ENCODE measurements at regions not wholly inside any gene's neighbourhood (a gene's known extent, or its start where the extent isn't known, plus 50 kb on each side); places are given as distances from the start of the nearest gene placed in this dataset.
A peak's percentile ranks its signal among the peaks of the same experiment; 100 is the strongest.

DNA sequence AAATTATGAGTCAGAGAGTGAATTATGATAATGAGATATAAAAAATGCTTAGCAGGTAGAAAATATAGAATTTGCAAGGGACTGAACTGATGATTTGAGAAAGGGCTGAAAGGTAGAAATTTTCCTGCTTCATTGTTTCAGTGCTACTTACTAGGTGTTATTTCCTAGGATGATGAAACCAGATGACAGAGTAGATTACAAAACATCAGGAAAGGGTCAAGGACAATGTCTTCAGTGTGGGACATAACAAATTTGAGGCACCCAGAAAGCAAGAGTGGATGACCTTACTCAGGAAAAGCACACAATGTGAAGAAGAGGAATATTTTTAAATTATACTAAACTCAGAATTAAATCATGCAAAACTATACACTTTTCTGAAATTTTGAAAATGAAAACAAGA is 102.1 kb downstream of the SHCBP1 start (continued):
- TF ChIP-seq, protein P1, sequence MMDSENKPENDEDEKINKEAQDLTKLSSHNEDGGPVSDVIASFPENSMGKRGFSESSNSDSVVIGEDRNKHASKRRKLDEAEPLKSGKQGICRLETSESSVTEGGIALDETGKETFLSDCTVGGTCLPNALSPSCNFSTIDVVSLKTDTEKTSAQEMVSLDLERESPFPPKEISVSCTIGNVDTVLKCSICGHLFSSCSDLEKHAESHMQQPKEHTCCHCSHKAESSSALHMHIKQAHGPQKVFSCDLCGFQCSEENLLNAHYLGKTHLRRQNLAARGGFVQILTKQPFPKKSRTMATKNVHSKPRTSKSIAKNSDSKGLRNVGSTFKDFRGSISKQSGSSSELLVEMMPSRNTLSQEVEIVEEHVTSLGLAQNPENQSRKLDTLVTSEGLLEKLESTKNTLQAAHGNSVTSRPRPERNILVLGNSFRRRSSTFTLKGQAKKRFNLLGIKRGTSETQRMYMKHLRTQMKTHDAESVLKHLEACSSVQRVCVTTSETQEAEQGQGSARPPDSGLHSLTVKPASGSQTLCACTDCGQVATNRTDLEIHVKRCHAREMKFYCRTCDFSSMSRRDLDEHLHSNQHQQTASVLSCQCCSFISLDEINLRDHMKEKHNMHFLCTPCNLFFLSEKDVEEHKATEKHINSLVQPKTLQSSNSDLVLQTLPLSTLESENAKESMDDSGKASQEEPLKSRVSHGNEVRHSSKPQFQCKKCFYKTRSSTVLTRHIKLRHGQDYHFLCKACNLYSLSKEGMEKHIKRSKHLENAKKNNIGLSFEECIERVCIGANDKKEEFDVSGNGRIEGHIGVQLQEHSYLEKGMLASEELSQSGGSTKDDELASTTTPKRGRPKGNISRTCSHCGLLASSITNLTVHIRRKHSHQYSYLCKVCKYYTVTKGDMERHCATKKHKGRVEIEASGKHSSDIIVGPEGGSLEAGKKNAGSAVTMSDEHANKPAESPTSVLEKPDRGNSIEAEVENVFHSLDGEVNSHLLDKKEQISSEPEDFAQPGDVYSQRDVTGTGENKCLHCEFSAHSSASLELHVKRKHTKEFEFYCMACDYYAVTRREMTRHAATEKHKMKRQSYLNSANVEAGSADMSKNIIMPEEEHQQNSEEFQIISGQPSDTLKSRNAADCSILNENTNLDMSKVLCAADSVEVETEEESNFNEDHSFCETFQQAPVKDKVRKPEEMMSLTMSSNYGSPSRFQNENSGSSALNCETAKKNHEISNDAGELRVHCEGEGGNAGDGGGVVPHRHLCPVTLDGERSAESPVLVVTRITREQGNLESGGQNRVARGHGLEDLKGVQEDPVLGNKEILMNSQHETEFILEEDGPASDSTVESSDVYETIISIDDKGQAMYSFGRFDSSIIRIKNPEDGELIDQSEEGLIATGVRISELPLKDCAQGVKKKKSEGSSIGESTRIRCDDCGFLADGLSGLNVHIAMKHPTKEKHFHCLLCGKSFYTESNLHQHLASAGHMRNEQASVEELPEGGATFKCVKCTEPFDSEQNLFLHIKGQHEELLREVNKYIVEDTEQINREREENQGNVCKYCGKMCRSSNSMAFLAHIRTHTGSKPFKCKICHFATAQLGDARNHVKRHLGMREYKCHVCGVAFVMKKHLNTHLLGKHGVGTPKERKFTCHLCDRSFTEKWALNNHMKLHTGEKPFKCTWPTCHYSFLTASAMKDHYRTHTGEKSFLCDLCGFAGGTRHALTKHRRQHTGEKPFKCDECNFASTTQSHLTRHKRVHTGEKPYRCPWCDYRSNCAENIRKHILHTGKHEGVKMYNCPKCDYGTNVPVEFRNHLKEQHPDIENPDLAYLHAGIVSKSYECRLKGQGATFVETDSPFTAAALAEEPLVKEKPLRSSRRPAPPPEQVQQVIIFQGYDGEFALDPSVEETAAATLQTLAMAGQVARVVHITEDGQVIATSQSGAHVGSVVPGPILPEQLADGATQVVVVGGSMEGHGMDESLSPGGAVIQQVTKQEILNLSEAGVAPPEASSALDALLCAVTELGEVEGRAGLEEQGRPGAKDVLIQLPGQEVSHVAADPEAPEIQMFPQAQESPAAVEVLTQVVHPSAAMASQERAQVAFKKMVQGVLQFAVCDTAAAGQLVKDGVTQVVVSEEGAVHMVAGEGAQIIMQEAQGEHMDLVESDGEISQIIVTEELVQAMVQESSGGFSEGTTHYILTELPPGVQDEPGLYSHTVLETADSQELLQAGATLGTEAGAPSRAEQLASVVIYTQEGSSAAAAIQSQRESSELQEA (CRISPR knock-in tag; IDR thresholded peaks at IDR 0.05; ENCODE audit: not compliant biosample characterization): no peak
- TF ChIP-seq CEBPG (CRISPR knock-in tag; IDR thresholded peaks at IDR 0.05): peak; percentile 53
- TF ChIP-seq BRD4 (CRISPR knock-in tag; IDR thresholded peaks at IDR 0.05): no peak
- no peak for TF ChIP-seq SPEN (CRISPR knock-in tag; IDR thresholded peaks at IDR 0.05; ENCODE audit: low read depth)
- TF ChIP-seq ZFP82 (CRISPR knock-in tag; IDR thresholded peaks at IDR 0.05; ENCODE audit: borderline replicate concordance): no peak
- TF ChIP-seq, protein P2, sequence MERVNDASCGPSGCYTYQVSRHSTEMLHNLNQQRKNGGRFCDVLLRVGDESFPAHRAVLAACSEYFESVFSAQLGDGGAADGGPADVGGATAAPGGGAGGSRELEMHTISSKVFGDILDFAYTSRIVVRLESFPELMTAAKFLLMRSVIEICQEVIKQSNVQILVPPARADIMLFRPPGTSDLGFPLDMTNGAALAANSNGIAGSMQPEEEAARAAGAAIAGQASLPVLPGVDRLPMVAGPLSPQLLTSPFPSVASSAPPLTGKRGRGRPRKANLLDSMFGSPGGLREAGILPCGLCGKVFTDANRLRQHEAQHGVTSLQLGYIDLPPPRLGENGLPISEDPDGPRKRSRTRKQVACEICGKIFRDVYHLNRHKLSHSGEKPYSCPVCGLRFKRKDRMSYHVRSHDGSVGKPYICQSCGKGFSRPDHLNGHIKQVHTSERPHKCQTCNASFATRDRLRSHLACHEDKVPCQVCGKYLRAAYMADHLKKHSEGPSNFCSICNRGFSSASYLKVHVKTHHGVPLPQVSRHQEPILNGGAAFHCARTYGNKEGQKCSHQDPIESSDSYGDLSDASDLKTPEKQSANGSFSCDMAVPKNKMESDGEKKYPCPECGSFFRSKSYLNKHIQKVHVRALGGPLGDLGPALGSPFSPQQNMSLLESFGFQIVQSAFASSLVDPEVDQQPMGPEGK (CRISPR knock-in tag; IDR thresholded peaks at IDR 0.05): 0 out of 2 replicates have a peak, but pooled peaks have one; percentile 12
- TF ChIP-seq MAFK (conservative IDR thresholded peaks at IDR 0.05 in 1 of 2, IDR thresholded peaks at IDR 0.05 in 1 of 2; ENCODE audit: low read length in 2 of 2): peak in 1 of 2 experiments; percentile 34; a peak in 1 of 4 replicates
- TF ChIP-seq MZF1 (CRISPR knock-in tag; IDR thresholded peaks at IDR 0.05; ENCODE audit: borderline replicate concordance): no peak
- no peak for TF ChIP-seq NFE2 (CRISPR knock-in tag; IDR thresholded peaks at IDR 0.05)
- TF ChIP-seq ZNF205 (CRISPR knock-in tag; IDR thresholded peaks at IDR 0.05): no peak
- TF ChIP-seq, protein P3, sequence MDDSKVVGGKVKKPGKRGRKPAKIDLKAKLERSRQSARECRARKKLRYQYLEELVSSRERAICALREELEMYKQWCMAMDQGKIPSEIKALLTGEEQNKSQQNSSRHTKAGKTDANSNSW (CRISPR knock-in tag; IDR thresholded peaks at IDR 0.05; ENCODE audit: borderline replicate concordance): no peak
- 0 out of 2 replicates have a peak, but pooled peaks have one; percentile 7 for TF ChIP-seq HNF4A (CRISPR knock-in tag; IDR thresholded peaks at IDR 0.05)
- TF ChIP-seq, protein P4, sequence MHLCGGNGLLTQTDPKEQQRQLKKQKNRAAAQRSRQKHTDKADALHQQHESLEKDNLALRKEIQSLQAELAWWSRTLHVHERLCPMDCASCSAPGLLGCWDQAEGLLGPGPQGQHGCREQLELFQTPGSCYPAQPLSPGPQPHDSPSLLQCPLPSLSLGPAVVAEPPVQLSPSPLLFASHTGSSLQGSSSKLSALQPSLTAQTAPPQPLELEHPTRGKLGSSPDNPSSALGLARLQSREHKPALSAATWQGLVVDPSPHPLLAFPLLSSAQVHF (CRISPR knock-in tag; IDR thresholded peaks at IDR 0.05): no peak
- TF ChIP-seq HDAC2 (CRISPR knock-in tag; IDR thresholded peaks at IDR 0.05): no peak
- TF ChIP-seq, protein P5, sequence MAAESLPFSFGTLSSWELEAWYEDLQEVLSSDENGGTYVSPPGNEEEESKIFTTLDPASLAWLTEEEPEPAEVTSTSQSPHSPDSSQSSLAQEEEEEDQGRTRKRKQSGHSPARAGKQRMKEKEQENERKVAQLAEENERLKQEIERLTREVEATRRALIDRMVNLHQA (CRISPR knock-in tag; IDR thresholded peaks at IDR 0.05): 0 out of 2 replicates have a peak, but pooled peaks have one; percentile 70
- no peak for TF ChIP-seq CCAR2 (optimal IDR thresholded peaks at IDR 0.05; ENCODE audit: low read depth, low read length)
- peak; percentile 19; the same call in 1 of the 2 replicates for TF ChIP-seq FOXA3 (CRISPR knock-in tag; IDR thresholded peaks at IDR 0.05)
- TF ChIP-seq NR2F6 (IDR thresholded peaks at IDR 0.05): peak; percentile 40; the same call in 1 of the 2 replicates
- TF ChIP-seq NR2F6 (CRISPR knock-in tag; IDR thresholded peaks at IDR 0.05): peak; percentile 37; the same call in 1 of the 2 replicates
- no peak for TF ChIP-seq GATAD1 (CRISPR knock-in tag; IDR thresholded peaks at IDR 0.05)
- peak; percentile 85 for TF ChIP-seq RARA (CRISPR knock-in tag; IDR thresholded peaks at IDR 0.05)
